Epithelial cell of proximal tubule (primary cell): ENCODE measurements at regions not wholly inside any gene's neighbourhood (a gene's known extent, or its start where the extent isn't known, plus 50 kb on each side); places are given as distances from the start of the nearest gene placed in this dataset.
"Not testable (repeated sequence)": the region's sequence is repeated elsewhere in the genome, so short reads cannot be mapped to it uniquely, and the experiment has no call there.

Source experiments
- DNase-seq: peaks from one replicate; pipeline ENCODE4 v3.0.0-alpha.2; 2011; ENCODE audit warnings: low read depth
- H3K4me3 ChIP-seq: 2 replicates; pipeline ENCODE4 v1.5.1; 2011; ENCODE audit warnings: low read depth, mild to moderate bottlenecking, low read length
- CTCF ChIP-seq: conservative IDR thresholded peaks from 2 replicates; pipeline ENCODE4 v1.5.1; 2012; ENCODE audit warnings: low read depth, mild to moderate bottlenecking, low read length

DNA sequence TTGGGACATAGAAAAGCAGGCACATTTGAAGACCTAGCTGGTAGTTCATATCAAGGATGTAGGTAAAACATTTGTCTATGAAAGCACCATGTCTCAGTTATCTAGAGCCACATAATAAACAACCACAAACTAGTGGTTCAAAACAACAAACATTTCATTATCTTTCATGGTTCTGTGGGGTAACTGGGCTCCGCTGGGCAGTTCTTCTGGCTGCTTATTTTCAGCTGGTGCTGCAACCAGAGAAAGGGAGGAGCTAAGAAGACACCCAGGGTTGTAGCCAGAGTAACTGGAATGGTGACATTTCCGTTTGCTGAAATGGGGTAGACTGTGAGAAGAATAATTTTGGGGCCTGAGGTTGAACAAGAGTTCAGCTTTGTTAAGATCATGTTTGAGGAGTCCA lies 145.7 kb upstream of the SULF2 start:
- no peak for DNase-seq
- no peak overlapping the region for H3K4me3 ChIP-seq
- TF ChIP-seq CTCF: no peak

DNA sequence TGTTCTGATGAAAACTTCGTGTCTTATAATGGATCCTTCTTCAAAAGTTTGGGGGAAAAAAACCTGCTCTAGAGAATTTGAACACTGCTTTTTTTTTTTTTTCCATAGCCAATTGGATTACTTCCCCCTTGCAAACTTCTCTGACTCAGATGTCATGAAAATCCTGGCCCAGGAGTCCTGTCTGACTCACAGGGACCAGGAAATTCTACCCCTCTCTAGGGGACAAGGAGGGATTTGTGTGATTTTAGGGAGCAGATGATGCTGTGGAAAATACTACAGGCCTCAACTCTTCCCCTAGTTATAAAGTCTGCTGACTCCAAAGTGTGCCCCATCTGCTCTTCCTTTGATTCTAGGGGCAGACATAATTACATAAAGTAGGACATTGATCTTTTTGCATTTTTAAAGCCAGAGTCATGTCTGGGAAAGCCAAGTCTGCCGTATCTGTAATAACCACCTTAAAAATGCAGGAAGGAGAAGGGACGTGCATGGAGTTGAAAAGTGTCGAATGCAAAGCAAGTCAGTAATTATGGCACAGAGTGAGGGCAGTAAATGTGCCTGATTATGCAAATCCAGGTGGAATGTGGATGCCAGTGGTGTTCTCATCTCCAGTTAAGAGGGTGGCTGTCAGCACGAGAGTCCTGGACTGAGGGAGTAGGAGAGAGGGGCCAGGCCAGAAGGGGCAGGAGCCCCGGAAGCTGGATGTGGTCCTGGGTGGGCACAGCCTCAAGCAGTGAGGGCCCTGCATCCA lies 144.3 kb upstream of the SULF2 start:
- peak; percentile 44 for DNase-seq
- TF ChIP-seq CTCF: no peak
- no peak overlapping the region for H3K4me3 ChIP-seq

GRCh38 chr20:47927944-47928343 lies 142.7 kb upstream of the SULF2 start:
- no peak for TF ChIP-seq CTCF
- peak; percentile 59 for DNase-seq

GRCh38 chr20:47927385-47927851 lies 142.1 kb upstream of the SULF2 start:
- DNase-seq: no peak
- no peak for TF ChIP-seq CTCF
- no peak overlapping the region for H3K4me3 ChIP-seq

More at GRCh38 chr20:47927944-47928343, 142.7 kb upstream of the SULF2 start:
- no peak overlapping the region for H3K4me3 ChIP-seq

- no peak for TF ChIP-seq CTCF
- no peak overlapping the region for H3K4me3 ChIP-seq
- DNase-seq: no peak
Observed at GRCh38 chr20:47926731-47927130, 141.4 kb upstream of the SULF2 start.

- no peak for TF ChIP-seq CTCF
- no peak overlapping the region for H3K4me3 ChIP-seq
- no peak for DNase-seq
Observed at GRCh38 chr20:47925593-47925992, 140.3 kb upstream of the SULF2 start.

DNA sequence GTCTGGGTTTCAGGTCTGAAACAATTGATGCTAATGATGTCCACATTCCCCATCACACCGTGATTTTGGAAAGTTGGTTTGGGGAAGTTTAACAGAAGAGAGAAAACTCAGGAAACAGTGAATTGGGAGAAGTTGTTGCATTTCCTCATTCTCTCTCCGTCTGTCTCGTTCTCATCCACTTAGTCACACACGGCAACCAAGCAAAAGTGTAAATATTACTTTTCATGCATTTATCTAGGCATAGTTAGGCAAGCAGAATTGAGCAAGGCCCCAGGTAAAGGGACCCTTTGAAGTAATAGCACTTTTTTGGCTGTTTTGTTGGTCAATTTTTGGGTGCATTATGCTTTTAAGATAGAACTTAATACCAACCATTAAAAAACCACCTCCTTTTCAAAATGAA lies 137.0 kb upstream of the SULF2 start:
- no peak for TF ChIP-seq CTCF
- H3K4me3 ChIP-seq: no peak overlapping the region
- no peak for DNase-seq

DNA sequence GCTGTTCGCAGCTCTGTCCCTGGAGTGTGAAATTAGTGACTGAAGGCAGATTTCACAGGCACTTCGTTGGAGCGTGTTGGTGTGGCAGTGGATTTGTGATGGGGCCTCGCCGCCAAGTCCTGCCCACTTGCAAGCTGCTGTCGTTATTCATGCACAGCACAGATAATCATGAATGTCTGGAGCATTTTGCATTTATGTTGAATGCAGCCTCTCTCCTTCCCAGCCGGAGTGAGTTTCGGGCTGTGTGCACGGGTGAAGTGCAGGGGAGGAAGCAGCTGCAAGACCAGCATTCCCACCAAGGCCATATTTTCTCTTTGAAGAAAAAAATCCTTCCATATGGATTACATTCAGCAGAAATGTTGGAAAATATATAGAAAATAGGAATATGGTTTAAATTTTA lies 136.5 kb upstream of the SULF2 start:
- DNase-seq, H3K4me3 ChIP-seq: not testable (repeated sequence)
